Stimulated activated memory B cell treated with anti-CD40 and anti-IgM and Interleukin-4, amounts not matched to agents 10 μg/mL and 1 μg/mL and 100 μg/mL, for 72 hours (primary cell): ENCODE measurements at regions not wholly inside any gene's neighbourhood (a gene's known extent, or its start where the extent isn't known, plus 50 kb on each side); places are given as distances from the start of the nearest gene placed in this dataset.
"Not testable (repeated sequence)": the region's sequence is repeated elsewhere in the genome, so short reads cannot be mapped to it uniquely, and the experiment has no call there.

Source experiments
- ATAC-seq: fragments of 150-1000 bp; cut with Tn5 transposase; 2 replicates; pipeline ENCODE4 v1.10.0; 2021
- H3K27ac Mint-ChIP-seq: one replicate; pipeline ENCODE4 v1.8.0; 2022; ENCODE audit warnings: mild to moderate bottlenecking, mixed read lengths
- H3K27me3 Mint-ChIP-seq: one replicate; pipeline ENCODE4 v1.8.0; 2022; ENCODE audit warnings: mixed read lengths
- H3K36me3 Mint-ChIP-seq: one replicate; pipeline ENCODE4 v1.8.0; 2022; ENCODE audit warnings: mixed read lengths
- H3K4me1 Mint-ChIP-seq: one replicate; pipeline ENCODE4 v1.8.0; 2022; ENCODE audit warnings: mixed read lengths
- H3K4me3 Mint-ChIP-seq: one replicate; pipeline ENCODE4 v1.8.0; 2022; ENCODE audit warnings: mild to moderate bottlenecking, moderate library complexity, mixed read lengths
- H3K9me3 Mint-ChIP-seq: one replicate; pipeline ENCODE4 v1.8.0; 2022; ENCODE audit warnings: mixed read lengths

DNA sequence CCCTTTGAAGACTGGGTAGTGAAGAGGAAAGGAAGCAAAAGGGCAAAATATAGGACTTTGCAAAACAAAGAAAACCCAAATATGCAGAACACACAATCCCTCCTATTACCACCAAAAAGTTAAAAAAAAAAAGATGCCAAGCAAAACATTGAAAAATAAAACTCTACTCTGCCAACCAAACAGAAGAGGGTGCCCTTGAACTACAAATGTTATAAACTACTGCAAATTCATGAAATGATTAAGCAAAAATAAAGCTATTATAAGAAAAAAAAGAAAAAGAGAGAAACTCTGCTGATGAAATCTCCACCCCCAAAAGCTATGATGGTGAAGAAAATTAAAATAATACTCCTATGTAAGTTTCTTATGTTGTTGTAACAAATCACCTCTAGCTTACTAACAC, 168.5 kb upstream of the STK26 start:
- no peak for ATAC-seq
- Mint-ChIP-seq H3K9me3 (no peaks in the 10 kb centered on the region), H3K36me3 (no peaks in the 10 kb centered on the region), H3K4me3 (no peak overlapping the region), H3K4me1 (peaks cover 7% of the 10 kb centered on the region), H3K27me3 (no peaks in the 10 kb centered on the region), H3K27ac (no peak overlapping the region)

DNA sequence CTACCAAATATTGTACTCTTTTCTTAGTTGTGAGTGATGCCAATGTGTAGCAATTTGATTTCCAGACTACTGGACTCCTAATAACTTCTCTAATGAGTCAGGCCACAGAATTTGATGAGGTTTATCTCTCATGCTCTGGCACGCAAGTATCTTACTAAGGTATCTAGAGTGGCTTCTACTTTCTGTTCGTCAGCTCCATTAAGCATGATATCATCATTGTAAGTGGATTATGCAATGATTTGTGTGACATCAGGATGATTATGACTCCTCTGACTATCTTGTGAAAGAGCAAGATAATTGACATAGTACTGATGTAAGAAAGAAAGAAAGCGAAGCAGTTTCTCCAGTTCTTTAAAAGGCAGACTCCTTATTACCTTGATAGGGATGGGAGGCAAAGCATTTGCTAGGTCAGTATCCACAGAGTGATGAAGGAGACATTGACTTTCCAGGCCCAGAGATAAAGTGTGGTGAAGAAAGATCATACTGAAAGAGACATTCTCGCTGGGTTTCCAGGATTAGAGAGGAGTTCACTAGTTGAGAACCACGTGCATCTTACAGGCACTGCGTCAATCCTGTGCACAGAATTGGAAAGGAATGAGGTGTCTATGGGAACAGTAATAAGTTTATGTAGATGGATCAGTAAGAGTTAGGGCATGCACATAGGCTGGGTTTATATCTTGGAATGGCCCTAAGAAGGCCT, 161.9 kb upstream of the STK26 start:
- Mint-ChIP-seq H3K27ac (no peak overlapping the region), H3K4me1 (no peaks in the 10 kb centered on the region), H3K9me3 (no peaks in the 10 kb centered on the region), H3K4me3 (no peak overlapping the region), H3K36me3 (no peaks in the 10 kb centered on the region), H3K27me3 (no peaks in the 10 kb centered on the region)
- ATAC-seq = no peak

- Mint-ChIP-seq H3K4me1 (no peaks in the 10 kb centered on the region), H3K4me3 (no peak overlapping the region), H3K27me3 (no peaks in the 10 kb centered on the region), H3K27ac (no peak overlapping the region), H3K36me3 (no peaks in the 10 kb centered on the region), H3K9me3 (no peaks in the 10 kb centered on the region)
- no peak for ATAC-seq
These were observed 160.8 kb upstream of the STK26 start for GRCh38 chrX:131862321-131862720.

- Mint-ChIP-seq H3K36me3 (no peaks in the 10 kb centered on the region), H3K4me1 (no peaks in the 10 kb centered on the region), H3K27me3 (no peaks in the 10 kb centered on the region), H3K9me3 (no peaks in the 10 kb centered on the region), H3K27ac (no peak overlapping the region), H3K4me3 (no peak overlapping the region)
- no peak for ATAC-seq
These were observed 153.9 kb upstream of the STK26 start for GRCh38 chrX:131869182-131869581.

DNA sequence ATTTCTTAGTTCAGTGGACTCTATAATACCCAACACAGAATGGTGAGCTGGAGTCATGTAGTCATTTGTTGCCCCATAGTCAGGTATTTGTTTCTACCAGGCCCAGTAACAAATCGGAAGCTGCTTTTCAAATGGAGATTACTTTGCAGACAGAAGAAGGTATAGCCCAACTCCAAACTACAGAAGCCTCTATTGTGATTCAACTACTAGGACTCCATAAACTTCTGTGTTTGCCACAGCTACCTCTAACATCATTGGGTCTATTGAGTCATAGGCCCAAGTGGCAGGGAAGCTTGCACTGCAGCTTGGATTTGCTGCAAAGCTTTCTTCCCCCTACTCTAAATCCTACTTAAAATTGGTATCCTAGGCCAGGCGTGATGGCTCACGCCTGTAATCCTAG, 148.8 kb upstream of the STK26 start:
- Mint-ChIP-seq H3K4me3 (no peak overlapping the region), H3K4me1 (no peaks in the 10 kb centered on the region), H3K36me3 (no peaks in the 10 kb centered on the region), H3K27ac (no peak overlapping the region), H3K9me3 (no peaks in the 10 kb centered on the region), H3K27me3 (no peaks in the 10 kb centered on the region)
- ATAC-seq = no peak

GRCh38 chrX:131875827-131876226, 147.3 kb upstream of the STK26 start:
- not testable (repeated sequence) for H3K27ac Mint-ChIP-seq, H3K27me3 Mint-ChIP-seq, H3K9me3 Mint-ChIP-seq, H3K36me3 Mint-ChIP-seq, H3K4me3 Mint-ChIP-seq, ATAC-seq, H3K4me1 Mint-ChIP-seq

DNA sequence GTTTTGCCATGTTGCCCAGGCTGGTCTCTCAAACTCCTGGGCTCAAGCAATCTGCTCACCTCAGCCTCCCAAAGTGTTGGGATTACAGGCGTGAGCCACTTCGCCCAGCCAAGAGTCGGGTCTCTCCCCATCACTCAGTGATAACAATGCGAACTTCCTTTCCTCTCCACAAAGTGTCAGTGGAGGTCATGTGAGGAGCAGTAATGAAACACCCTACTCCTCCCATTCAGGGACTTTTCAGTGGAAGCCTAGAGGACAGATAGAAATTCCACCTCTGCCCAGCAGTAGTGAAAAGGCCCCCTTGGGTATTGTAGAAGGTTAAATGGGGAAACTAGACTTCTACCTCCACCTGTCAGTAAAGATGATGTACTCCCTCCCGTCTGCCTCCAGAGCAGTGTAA, 141.9 kb upstream of the STK26 start:
- H3K9me3 Mint-ChIP-seq = no peaks in the 10 kb centered on the region
- H3K27me3 Mint-ChIP-seq = peaks cover 8% of the 10 kb centered on the region
- H3K27ac Mint-ChIP-seq = no peak overlapping the region
- no peaks in the 10 kb centered on the region for H3K36me3 Mint-ChIP-seq
- no peak overlapping the region for H3K4me3 Mint-ChIP-seq
- peaks cover 7% of the 10 kb centered on the region for H3K4me1 Mint-ChIP-seq
- ATAC-seq = no peak

DNA sequence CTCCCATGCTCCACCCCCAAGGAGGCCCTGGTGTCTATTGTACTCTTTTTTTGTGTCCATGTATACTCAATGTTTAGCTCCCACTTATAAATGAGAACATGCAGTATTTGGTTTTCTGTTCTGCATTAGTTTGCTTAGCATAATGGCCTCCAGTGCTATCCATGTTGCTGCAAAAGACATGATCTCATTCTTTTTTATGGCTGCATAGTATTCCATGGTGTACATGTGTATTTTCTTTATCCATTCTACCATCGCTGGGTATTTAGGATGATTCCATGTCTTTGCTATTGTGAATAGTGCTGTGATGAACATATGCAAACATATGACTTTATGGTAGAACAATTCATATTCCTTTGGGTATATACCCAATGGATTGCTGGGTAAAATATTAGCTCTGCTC, 138.1 kb upstream of the STK26 start:
- not testable (repeated sequence) for H3K4me1 Mint-ChIP-seq, H3K4me3 Mint-ChIP-seq, ATAC-seq, H3K27me3 Mint-ChIP-seq, H3K36me3 Mint-ChIP-seq, H3K27ac Mint-ChIP-seq, H3K9me3 Mint-ChIP-seq

GRCh38 chrX:131893857-131894256, 129.2 kb upstream of the STK26 start:
- H3K27ac Mint-ChIP-seq, H3K4me3 Mint-ChIP-seq, H3K4me1 Mint-ChIP-seq, H3K36me3 Mint-ChIP-seq, H3K9me3 Mint-ChIP-seq, H3K27me3 Mint-ChIP-seq, ATAC-seq: not testable (repeated sequence)

DNA sequence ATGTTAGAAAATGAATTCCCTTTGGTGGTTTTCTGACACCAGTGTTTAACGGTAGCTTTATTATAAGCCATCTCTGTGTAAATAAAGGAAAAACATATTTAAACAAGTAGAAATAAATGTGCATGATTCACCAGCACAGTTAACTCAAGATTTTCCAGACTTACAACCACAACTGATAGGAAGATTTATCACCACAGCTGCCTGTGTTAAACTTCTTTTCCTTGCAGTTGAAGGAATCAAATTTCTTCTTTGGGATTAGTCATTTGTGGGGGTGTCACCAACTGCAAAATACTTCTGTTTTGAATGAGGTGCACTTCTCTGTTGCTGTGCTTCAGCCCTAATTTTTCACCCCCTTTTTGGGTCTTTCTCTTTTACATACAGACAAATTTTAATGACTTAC, 128.1 kb upstream of the STK26 start:
- H3K4me1 Mint-ChIP-seq = no peaks in the 10 kb centered on the region
- H3K36me3 Mint-ChIP-seq = no peaks in the 10 kb centered on the region
- no peak for ATAC-seq
- no peak overlapping the region for H3K4me3 Mint-ChIP-seq
- no peak overlapping the region for H3K27ac Mint-ChIP-seq
- peaks cover 10% of the 10 kb centered on the region for H3K27me3 Mint-ChIP-seq
- H3K9me3 Mint-ChIP-seq = no peaks in the 10 kb centered on the region

DNA sequence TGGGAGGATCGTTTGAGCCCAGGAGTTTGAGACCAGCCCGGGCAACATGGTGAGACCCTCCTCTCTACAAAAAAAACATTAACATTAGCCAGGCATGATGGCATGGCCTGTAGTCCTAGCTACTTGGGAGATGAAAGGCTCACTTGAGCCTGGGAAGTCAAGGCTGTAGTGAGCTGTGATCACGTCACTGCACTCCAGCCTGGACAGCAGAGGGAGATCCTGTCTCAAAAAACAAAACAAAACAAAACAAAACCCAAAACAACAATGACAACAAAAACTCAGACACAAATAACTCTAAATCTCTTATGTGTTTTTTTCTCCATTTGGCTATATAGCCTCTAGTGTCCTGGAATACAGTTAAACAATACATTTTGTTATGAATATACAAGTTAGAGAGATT, 127.3 kb upstream of the STK26 start:
- Mint-ChIP-seq H3K36me3 (no peaks in the 10 kb centered on the region), H3K9me3 (no peaks in the 10 kb centered on the region), H3K4me3 (no peak overlapping the region), H3K4me1 (no peaks in the 10 kb centered on the region), H3K27ac (no peak overlapping the region), H3K27me3 (peaks cover 10% of the 10 kb centered on the region)
- no peak for ATAC-seq

DNA sequence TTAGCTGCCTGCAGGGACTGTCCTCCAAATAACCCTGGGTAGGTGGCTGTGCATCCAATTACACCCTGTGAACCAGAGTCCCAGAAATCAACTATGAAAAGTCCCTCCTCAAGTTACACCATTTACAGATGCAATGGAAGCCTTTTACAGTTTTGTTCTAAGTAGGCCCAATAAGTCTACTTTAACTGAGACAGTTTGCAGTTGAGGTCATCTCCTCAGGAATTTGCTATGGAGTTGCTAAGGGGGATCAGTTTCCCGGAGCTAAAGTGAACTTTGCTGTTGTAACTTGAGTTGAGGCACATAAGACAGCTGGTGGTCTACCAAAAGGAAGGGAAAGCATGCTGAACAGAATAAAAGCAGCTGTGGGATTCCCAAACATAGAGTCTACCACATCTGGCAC, 121.6 kb upstream of the STK26 start:
- ATAC-seq = no peak
- Mint-ChIP-seq H3K9me3 (no peaks in the 10 kb centered on the region), H3K27ac (no peak overlapping the region), H3K27me3 (peaks cover 10% of the 10 kb centered on the region), H3K4me1 (no peaks in the 10 kb centered on the region), H3K36me3 (no peaks in the 10 kb centered on the region), H3K4me3 (no peak overlapping the region)

GRCh38 chrX:131907488-131908314, 115.4 kb upstream of the STK26 start:
- no peak overlapping the region for H3K27ac Mint-ChIP-seq
- H3K4me3 Mint-ChIP-seq = no peak overlapping the region
- H3K4me1 Mint-ChIP-seq = no peaks in the 10 kb centered on the region
- H3K36me3 Mint-ChIP-seq = no peaks in the 10 kb centered on the region
- no peaks in the 10 kb centered on the region for H3K9me3 Mint-ChIP-seq
- no peak for ATAC-seq
- H3K27me3 Mint-ChIP-seq = no peaks in the 10 kb centered on the region

DNA sequence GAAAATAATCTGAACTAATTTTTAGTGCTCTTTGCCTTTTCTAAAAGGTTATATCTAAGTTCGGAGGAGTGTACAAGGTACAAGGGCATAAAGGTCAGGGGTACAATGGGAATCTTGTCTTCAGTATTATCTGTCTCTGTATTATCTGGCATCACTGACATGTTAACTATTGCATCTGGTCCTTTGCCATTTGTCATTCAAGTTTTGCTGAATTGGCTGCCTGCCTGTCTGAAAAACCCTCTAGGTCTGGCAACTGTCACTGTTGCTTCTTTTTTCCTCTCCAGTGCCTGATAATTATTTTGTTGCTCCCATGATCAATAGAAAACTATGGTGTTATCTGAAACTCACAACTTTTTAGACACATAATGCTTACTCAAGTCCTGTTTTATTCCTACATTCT, 112.5 kb upstream of the STK26 start:
- no peaks in the 10 kb centered on the region for H3K9me3 Mint-ChIP-seq
- H3K36me3 Mint-ChIP-seq = no peaks in the 10 kb centered on the region

GRCh38 chrX:131915488-131915887, 107.6 kb upstream of the STK26 start:
- H3K9me3 Mint-ChIP-seq = no peaks in the 10 kb centered on the region
- H3K27ac Mint-ChIP-seq = no peak overlapping the region
- no peaks in the 10 kb centered on the region for H3K36me3 Mint-ChIP-seq
- no peaks in the 10 kb centered on the region for H3K4me1 Mint-ChIP-seq
- H3K27me3 Mint-ChIP-seq = no peaks in the 10 kb centered on the region
- ATAC-seq = no peak
- no peak overlapping the region for H3K4me3 Mint-ChIP-seq

More for the DNA sequence above, 112.5 kb upstream of the STK26 start:
- Mint-ChIP-seq H3K4me1 (no peaks in the 10 kb centered on the region), H3K4me3 (no peak overlapping the region), H3K27ac (no peak overlapping the region), H3K27me3 (no peaks in the 10 kb centered on the region)
- no peak for ATAC-seq

DNA sequence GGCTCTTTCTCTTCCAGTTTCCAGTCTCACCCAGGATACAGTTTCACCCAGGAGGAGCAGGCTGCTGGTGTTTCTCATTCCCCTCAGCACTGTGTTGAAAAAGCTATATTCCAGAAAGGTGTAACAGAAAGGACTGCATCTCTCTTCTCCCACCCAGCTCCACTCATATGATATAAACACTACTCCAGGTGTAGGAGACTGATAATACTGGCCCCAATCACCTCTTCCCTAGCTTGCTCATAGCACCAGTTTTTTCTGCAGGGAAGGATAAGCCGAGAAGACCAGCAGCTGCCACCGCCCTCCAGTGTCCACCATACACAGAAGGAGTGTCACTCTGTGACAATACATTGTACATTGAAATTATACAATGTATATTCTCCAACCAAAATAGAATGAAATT, 105.5 kb upstream of the STK26 start:
- Mint-ChIP-seq H3K27me3 (no peaks in the 10 kb centered on the region), H3K4me3 (no peak overlapping the region), H3K36me3 (no peaks in the 10 kb centered on the region), H3K27ac (no peak overlapping the region), H3K9me3 (no peaks in the 10 kb centered on the region), H3K4me1 (no peaks in the 10 kb centered on the region)
- ATAC-seq = no peak
